GM19238 (cell line): ENCODE measurements at regions not wholly inside any gene's neighbourhood (a gene's known extent, or its start where the extent isn't known, plus 50 kb on each side); places are given as distances from the start of the nearest gene placed in this dataset.
"Not testable (repeated sequence)": the region's sequence is repeated elsewhere in the genome, so short reads cannot be mapped to it uniquely, and the experiment has no call there.

Source experiments
- DNase-seq: peaks from one replicate; pipeline ENCODE4 v3.0.0; 2011; ENCODE audit warnings: low spot score; ENCODE audit not compliant: insufficient read length

DNA sequence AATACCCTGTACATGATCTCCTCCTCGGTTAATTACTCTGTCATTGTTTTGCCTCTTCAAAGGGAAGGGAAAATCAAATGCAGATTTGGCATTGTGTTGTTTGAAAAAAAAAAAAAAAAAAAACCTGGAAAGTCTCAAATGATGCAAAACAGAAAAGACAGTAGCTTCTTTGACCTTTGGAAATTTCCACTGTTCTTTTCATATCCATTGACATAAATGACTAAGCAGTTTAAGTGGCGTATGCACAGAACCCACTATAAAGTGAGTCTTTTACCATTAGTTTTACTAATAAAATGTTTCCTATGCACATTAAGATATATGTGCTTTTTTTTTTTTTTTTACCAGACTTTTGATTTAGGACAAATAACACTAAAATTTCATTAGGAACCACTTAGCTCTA, 704.3 kb downstream of the TFAP2A start:
- no peak for DNase-seq

DNA sequence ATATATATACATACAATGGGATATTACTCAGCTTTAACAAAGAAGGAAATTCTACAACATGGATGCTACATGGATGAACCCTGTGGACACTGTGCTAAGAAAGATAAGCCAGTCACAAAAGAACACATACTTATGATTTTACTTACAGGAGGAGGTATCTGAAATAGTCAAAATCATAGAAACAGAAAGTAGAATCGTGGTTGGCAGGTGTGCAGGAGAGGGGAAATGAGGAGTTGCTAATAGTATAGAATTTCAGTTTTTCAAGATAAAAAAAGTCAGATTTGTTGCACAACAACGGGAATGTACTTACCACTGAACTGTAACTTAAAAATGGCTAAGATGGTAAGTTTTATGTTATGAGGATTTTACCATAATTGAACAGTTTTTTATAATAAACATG, 706.3 kb downstream of the TFAP2A start:
- DNase-seq: no peak

DNA sequence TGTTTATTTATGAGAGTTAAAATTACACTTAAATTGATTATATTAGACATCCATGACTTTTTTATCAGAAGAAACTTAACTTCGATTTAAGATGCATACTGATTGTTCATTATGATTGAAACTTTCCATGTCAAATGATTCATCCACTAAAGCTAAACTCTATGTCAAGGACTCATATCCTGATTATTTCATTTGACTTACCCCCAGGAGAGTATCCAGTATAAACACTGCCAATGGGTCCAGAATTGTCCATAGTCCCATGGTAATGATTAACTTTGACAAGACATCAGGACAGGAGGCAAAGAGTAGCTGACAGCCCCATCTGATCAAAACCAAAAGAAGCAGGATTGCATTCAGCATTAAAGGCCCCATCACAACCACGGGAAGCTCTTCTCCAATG, 709.9 kb downstream of the TFAP2A start:
- DNase-seq: no peak

DNA sequence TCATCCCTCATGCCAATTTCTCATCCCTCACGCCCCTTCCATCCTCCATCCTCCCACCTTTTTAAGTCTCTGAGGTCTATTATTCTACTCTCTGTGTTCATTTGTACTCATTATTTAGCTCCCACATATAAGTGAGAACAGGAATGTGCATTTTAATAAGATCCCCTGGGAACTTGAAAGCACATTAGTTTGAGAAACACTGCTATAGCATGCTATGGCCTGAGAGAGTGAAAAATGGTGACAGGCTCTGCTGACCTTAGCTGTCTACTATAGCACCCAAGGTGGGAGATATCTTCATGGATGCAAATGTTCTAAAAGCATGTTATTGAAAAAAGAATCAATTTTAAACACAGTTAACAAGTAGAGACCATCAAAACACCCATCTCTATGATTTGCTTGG, 712.0 kb downstream of the TFAP2A start:
- no peak for DNase-seq

DNA sequence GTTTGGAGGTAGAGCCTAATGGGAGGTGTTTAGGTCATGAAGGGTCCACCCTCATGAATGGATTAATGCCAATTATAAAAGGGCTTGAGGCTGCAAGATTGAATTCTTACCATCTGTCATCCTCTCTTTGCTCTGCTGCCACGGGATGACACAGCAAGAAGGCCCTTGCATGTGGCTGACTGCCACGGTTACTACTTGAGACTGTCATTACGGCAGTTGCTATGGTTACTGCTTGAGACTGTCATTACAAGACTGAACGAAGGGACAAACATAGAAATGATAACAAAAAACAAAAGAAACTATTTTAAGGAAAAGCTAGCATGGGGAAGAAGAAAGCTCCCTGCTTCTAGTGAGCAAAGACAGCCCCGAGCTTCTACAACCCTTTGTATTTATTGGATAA, 715.0 kb downstream of the TFAP2A start:
- DNase-seq: no peak

DNA sequence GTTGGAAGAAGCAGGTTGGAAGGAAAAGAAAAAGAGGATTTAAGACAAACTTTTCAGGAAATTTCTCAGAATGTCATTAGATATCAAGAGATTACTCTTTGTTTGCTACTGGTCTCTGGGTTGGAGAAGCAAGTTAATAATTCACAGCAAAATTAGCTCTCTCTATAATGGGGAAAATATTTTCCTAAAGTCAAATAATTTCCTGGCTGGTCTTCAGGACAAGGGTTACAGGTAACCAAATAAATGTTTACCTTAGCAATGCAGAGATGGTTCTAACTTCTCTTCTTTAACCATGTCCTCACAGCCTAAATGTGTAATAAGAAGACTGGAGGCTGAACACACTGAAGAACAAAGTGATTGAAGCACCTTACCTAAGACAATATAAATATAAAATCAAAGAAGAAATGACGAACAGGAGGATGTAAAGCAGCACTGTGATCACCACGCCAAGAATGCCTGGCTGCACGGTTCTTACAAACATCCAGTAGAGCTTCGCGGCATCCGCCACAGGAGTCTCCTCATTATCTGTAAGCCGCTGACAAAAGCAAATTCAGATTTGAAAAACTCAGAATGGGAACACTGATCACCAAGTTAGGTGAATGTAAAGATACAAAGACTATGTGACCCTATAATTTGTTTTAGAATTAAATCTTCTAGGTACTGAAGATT, 717.5 kb downstream of the TFAP2A start:
- DNase-seq: no peak

DNA sequence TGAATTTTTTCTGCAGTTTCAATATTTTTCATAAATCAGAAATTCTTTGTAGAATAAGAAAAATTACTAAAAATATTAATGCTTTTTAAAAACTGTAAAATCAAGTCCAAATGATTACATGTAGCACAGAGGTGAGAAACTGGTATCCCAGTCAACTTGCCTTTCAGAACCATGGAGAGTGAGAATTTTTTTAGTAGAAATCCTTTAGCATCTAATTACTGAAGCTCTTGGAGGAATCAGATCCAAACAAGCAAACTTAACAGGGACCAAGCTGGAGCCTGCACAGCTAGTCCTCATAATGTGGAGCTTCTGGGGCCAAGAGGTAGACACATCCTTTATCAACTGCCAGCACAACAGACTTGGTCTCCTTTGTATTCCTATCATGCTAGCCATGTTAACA, 724.5 kb downstream of the TFAP2A start:
- DNase-seq: no peak

DNA sequence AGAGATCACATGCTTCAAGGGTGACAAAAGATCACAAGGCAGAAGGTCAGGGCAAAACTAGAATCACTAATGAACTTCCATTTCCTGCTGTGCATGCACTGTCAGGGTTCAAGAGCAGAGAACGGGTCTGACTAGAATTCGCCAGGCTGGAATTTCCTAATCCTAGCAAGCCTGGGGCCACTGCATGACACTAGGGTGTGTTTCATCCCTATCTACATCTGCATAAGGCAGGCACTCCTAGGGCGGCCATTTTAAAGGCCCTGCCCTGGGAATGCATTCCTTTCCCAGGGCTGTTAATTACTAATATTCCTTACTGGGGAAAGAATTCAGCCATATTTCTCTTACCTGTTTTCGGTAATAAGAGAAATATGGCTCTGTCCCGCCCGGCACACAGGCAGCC, 734.1 kb downstream of the TFAP2A start:
- not testable (repeated sequence) for DNase-seq

DNA sequence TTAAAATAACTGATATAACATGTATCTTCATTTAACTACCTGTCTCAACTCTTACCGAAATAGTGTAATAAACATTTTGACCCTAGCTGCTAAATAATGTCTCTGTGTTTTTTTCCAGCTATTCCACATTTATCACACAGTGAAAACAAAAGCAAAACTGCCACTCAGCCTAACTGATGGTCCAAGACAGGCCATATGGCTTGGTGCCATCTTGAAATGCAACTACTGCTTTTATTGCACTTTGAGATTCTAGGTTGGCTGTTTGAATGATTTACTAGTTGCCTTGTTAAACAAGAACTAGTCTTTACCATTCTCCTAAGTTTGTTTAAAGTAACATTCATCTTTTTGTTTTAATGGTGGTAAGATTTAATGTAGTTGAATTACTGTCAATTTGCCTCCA, 739.8 kb downstream of the TFAP2A start:
- DNase-seq: no peak

DNA sequence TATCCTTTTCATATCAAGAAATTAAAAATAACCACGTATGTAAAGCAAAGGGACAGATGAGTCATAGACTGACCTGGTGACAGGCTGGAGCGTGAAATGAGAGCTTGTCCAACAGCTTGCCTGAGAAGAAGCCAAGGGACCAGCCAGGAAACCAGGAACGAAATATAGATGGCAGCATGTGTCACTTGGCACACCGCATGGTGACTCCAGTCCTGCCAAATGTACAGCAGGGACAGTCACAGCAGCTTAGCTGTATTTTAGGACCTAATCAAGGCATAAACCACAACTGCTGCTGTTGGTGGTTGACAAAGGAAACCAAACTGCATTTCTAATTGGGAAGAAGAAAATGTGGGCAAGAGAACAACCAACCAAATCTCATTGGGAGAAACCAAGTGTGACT, 755.0 kb downstream of the TFAP2A start:
- no peak for DNase-seq

DNA sequence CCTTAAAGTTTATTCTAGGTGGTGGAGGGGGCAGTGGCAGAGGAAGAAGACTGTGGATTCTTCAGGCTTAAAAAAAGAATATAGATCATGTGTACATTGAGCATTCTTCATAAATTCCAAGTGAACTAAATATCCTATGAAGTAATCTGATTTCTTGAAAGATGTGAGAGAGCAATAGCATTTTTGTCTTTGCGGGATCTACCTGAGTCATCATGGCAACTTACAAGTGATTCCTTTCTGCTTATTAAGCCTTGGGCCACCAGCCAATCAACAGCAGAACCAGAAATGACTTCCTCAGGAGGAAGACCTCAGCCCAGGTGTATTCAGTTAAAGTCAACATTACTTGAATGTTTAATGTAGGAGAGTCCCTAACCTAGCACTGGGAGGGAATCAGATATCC, 756.9 kb downstream of the TFAP2A start:
- no peak for DNase-seq

DNA sequence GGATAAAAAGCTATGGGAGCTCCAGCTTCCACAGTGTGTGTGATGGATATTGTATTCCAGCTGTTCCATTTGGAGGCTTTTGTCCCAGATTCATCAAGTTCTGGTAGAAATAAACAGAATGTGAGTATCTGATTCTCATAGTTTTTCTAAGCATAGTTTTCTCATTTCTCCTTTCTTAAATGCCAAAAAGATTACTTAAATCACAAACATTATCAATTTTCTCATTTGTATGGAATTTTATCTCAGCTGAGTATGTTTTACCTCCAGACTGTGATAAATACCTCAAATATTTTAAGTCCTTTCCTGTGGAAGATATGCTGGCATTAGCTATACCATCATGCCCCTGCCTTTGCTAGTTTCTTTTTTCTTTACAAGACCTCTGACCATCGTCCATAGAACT, 767.3 kb downstream of the TFAP2A start:
- no peak for DNase-seq

DNA sequence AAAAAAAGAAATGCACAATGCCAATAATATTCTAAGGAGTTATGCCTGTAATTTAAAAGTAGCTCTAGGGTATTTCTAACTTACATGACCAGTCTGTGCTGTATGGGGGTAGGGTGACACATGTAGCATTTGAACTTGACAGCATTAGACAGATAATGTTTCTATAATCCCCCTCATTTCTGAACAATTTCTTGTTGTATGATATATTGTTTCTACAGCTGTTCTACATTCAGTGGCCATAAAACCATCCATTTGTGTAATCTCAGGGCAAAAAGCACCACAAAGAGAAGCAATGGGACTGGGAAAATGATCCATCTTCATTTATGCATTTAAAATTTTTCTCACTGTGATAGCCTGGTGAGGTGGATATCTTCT, 767.8 kb downstream of the TFAP2A start:
- no peak for DNase-seq

DNA sequence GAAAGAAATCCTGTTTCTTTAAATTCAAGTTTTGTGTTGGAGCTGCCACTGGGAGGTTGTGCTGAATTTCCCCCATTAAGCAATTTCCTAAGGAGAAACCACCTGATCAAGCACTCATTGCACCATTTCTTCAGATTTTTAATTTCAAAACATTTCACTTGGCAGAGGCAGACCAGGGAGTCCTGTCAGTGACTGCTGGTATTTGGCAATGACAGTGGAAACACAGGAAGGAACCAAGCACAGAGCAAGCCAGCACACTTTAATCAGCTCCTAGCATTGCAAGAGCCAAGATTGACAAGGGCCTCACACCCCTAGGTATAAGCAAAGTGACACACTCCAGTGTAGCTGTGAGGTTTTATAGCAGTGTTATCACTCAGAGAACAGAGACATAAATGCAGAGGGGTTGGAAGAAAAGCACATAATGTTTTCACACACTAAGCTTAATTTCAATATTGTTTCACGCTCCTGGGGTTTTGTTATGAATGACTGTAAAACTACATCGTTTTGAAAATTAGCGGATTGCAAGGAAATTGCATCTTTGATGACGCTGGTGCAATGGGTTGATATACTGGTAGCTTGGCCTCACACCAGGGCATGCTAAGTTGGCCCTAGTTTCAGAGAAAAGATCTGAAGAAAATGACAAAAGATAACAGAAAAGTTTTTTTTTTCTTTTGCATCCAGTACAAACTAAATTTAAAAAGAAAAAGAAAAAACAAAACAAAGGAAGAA, 768.4 kb downstream of the TFAP2A start:
- no peak for DNase-seq

DNA sequence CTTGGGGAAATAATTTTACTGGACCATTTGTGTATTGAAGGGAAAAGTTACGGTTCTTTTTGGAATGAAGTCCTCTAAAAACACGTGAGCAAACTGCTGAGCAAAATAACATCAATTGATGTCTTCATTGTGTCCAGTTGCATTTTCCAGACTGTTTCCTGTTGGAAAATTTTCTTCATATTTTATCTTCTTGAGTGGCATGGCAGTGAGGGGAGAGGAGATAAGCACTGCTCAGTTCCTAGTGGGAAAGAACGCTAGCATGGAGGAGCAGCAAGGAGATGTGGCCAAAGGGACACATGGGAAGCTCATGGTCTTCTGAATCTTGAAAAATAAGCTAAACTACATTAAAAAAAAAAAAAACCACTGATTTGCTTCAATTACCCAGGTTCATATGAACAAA, 776.0 kb downstream of the TFAP2A start:
- DNase-seq: no peak

DNA sequence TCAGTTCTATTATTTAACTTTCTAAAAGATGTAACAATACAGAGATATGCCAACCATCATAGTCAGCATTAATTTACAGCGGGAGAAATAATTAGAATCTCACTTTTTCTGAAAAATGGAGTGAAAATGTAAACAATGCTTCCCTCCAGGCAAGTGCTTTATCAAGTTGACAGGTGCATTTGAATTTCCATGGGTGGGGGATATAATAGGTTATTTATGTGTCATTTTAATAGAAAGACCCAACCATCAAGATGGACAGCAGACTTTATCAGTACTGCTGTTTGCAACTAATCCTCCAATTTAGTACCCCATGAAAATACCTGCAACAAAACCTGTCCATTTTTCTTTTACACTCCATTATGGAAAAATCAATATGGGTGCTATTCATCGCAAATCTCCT, 780.1 kb downstream of the TFAP2A start:
- DNase-seq: no peak

DNA sequence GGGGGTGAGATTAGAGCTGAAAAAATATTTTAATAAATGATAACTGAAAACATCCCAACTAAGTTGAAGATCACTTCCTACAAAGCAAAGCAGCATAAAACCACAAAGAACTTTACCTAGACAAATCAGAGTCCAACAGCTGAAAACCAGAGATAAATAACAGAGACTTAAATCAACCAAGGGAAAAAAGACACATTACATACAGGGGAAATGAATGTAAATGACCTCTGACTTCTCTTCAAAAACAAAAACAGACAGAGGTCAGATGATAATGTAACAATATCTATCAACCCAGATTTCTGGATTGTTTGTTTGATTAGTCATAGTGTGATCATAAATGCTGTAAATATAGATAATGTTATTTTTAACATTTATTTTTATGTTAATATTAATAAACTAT, 782.8 kb downstream of the TFAP2A start:
- DNase-seq: no peak

DNA sequence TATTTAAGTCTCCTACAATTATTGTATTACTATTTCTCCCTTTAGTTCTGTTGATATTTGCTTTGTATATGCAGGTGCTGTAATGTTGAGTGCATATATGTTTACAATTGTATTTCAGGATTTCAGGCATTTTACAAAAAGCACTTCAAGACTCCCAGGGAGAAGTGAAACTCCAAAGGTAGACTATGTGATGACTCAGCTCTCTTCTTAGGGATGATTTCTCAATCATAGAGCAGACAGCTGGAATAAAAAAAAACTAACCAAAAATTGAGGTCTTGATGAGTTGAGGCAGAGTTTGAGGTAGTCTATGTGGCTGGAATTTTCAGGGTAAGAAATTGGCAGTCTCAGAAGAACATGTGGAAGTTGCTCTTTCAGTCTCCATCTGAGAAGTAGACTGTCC, 786.1 kb downstream of the TFAP2A start:
- no peak for DNase-seq

DNA sequence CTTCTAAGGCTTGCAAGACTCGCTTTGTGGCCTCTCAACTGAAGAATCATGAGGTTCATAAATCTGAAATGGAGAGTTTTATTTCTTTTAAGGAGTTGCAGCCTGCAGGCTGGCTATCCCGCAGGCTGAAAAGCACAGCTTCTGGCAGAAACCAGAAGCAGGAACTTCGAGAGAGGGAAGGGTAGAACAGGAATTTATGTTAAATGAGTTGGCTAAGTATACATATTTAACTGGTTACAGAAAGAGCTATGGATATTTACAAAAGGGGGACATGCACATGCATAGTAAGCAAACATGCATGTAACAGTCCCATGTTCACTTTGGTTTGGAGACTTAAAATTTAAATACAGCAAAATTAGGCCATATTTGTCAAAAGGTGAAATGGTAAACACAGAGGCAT, 787.0 kb downstream of the TFAP2A start:
- DNase-seq: no peak

DNA sequence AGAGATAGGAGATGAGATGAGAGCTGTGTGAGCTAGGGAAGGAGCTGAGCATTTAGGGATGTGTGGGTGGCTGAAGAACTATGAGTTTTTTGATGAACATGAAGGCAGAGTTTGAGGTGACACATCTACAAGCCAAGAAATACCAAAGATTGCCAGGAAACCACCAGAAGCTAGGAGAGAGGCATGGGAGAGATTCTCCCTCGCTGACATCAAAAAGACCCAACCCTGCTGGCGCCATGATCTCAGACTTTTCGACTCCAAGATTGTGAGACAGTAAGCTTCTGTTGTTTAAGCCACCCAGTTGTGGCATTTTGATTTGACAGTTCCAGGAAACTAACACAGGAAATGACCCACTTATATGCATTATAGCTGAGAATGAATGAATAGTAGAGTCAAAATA, 790.9 kb downstream of the TFAP2A start:
- no peak for DNase-seq

DNA sequence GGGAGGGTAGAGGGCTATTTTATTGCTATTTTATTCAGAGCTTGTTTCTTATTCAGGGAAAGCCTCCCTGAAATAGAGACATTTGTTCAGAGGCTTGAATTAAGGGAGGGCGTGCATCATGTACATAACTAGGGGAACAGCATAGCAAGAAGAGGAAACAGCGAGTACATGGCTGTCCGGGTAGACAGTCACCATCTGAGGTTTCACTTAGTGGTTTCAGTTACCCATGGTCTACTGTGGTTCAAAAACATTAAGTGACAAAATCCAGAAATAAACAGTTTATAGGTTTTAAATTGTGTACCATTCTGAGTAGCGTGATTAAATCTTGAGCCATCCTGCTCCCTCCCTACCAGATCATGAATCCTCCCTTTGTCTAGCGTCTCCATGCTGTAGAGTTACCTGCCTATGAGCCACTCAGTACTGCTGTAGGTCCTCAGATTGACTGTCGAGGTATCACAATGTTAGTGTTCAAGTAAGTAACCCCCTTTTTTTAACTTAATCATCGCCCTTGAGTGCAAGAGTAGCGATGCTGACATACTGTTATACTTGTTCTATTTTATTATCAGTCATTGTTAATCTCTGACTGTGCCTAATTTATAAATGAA, 791.5 kb downstream of the TFAP2A start:
- no peak for DNase-seq

DNA sequence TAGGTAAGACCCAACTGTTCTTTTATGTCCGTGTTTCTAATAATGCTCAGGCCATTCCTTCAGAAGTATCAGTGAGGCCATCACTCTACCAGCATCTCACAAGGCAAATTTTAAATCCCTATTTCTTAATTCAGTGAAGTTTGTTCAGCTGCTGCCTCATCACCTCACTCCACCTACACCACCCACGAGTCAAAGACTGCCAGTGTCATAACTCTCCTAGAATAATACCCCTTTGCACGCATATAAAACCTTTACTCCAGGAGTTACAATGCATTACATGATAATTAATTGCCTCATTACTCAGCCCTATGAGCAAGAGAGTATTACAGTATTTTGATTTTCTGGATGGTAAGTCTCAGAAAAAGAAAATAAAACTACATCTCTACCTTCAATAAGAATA, 793.6 kb downstream of the TFAP2A start:
- no peak for DNase-seq

DNA sequence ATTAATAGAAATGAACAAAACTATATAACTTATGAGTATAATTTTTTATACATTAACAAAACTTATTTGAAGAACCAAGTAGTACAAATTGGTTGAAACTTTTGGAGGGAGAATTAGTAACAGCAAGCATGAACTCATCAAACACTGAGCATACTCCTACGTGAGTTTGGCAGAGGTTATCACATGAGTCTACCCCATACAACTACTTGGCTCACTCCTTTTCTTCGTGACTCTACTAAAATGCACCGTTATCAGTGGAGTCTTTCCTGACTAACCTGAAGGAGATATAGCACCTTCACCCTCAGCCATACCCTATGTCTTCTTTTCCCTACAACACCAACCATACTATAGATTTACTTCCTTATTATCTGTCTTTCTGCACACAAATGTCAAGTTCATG, 794.2 kb downstream of the TFAP2A start:
- no peak for DNase-seq
